Fibroblast of the conjunctiva (primary cell): ENCODE measurements at regions not wholly inside any gene's neighbourhood (a gene's known extent, or its start where the extent isn't known, plus 50 kb on each side); places are given as distances from the start of the nearest gene placed in this dataset.
A peak's percentile ranks its signal among the peaks of the same experiment; 100 is the strongest.
"Not testable (repeated sequence)": the region's sequence is repeated elsewhere in the genome, so short reads cannot be mapped to it uniquely, and the experiment has no call there.

ENCODE experiments used
- DNase-seq: peaks from one replicate; pipeline ENCODE4 v3.0.0-alpha.2; 2010; ENCODE audit warnings: low read depth

DNA sequence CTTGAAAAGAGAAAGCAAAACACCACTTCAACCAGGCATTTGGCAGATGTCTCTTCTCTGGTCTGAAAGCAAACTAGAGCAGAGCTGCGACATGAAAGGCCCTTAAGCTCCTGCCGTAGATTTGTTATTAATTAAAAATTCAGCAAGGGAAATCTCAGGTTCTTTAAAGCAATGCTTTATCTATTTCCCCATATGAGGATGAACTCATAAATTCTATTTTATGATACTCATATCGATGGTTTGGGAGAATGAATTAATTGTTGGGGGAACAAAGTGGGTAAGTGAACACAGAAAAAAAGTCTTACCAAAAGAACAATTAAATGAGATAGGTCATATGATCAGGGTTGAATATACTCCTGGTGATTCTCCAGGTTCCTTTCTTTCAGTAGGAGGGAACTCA lies 464.7 kb upstream of the SLC35B3 start:
- no peak for DNase-seq

DNA sequence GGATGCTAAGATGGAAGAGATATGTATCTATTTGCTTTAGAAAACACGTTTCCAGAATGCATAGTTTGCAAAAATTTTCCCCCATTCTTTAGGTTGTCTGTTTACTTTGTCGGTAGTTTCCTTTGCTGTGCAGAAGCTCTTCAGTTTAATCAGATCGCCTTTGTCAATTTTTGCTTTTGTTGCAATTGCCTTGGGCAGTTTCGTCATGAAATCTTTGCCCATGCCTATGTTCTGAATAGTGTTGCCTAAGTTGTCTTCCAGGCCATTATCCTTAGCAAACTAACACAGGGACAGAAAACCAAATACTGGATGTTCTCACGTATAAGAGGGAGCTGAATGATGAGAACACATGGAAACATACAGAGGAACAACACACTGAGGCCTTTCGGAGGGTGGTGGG lies 454.2 kb upstream of the SLC35B3 start:
- no peak for DNase-seq

DNA sequence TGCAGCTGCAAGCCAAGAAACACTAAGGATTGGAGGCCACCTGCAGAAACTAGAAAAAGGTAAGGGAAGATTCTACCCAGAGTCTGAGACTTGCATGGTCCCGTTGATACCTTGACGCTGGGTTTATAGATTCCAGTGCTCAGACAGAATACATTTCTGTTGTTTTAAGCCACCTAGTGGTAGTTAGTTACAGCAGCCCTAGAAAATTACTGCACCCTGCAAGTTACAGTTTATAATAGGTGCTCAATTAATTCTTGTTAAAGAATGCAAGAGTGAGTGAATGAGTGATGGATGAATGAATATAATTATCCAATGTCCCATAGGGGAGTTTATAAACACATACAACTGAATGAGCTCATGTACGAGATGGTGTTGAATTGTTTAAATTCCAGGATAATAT lies 453.1 kb upstream of the SLC35B3 start:
- DNase-seq, result no peak

DNA sequence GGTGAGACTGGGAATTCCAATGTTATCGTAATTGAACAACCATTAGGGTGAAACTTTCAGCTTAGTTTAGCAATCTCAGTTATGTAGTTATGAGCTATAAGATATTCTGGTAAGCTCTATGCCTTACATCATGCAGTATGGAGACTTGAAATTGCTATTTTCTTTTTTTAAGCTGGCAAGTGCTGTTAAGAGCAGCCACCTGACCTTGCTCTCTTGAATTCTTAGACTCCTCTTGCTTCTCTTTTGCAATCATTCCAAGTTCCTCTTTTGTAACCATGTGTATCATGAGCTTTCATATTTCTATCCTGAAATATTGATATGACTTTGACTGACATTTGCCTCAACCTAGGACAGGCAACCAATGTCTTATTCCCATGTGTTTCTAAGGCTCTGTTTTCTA lies 446.3 kb upstream of the SLC35B3 start:
- DNase-seq, result no peak

DNA sequence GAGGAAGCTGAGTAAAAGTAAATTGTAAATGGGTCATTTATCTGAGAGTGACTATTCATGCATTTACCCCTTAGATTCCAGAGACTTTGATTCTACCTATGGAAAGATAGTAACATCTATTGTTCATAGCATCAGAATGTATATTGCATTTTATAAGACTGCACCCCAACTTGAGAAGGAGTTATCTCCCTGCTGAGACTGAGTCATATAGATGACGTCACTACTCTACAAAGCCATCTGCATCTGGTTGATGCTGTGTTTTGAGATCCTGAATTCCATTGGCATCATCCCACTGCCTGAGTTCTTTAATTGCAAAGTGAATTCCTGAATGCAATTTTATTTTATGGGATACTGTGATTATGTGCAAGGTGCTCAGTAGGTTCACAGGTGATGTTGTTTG lies 444.0 kb upstream of the SLC35B3 start:
- no peak for DNase-seq

DNA sequence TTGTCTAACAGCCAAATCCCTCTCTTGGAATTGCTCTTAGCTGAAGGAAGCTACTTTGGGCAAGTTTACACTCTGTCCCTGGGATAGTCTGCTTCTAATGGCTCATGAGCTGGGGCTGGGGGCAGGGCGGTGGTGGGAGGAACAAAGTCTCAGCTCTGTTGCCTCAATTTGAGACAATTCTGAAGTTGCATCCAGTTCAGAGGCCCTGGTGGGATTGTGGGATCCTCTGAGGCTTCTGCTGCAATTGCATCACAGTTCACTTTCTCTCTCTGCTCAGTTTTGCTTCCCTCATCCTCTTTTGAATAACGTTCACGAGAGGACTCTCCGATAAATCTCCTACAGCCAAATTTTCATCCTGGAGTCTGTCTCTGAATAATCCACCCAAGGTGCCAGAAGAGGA lies 440.6 kb upstream of the SLC35B3 start:
- no peak for DNase-seq

DNA sequence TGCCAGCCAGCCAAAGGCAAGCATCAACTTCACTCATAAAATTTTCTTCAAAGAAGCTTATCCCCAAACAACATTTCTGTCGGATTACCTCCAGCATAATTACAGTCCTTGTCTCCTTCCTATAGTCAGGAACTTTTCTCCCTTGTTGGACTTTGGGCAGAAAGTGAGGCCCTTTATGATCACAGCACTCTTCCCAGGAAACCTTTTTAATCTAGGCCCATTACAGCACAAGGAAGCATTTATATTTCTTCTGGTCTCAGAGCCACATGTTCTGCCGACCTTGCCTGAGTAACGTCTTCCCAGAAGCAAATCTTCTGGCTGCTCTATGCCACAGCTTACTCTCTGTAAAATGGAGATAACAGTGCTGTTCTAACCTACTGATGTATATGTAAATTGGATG lies 437.2 kb upstream of the SLC35B3 start:
- no peak for DNase-seq

DNA sequence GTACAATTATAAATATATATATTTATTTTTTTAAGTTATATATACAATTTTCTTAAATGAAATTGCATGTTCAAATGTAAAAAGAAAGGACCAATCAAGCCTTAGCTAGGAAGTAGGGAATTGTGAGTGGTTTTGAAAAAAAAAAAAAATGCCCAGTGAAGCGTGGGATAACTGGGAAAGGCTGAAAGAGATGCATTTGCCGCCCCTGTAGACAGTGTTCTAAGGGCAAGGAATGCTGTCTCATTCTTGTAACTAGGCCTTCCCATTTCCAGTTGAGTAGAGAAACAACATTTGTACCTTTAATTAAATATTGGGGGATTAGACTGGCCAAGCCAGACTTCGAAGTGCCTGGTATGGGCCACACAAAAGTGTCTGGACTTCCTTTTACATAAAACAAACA lies 430.1 kb upstream of the SLC35B3 start:
- no peak for DNase-seq

DNA sequence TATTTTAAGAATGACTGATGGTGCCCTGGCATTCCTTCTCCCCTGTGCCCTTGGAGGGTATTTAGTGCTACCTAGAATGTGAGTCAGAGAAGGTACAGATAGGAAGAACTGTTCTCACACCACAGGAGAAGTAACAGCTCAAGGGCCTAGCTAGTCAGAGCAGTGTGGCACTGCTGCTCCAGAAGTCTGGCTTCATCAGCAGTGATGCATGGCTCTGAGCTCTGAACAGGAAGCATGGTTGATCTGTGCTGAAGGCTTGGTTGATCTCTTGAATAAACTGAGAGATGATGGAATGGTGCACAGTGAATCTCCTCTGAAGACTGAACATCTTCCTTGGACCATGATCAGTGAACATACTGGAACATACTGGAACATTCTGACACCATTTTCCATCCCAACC lies 425.3 kb upstream of the SLC35B3 start:
- DNase-seq, result no peak

DNA sequence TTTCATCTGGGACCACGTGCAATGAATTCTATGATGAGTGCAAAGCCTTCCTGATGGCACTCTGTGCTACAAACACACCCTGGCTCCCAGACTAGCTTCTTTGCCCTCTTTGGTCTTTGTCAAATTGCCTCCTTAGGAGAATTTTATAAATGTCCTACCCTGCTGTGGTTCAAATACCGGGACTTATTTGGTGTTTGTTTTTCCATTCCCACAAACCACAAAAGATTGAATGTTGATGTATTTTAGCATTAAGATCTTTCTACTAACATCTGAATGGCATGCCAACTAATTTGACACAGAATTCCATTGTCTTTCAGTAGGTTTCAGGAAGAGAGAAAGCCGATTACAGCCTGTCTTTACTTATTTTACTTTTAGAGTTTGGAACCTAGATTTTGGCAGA lies 424.2 kb upstream of the SLC35B3 start:
- no peak for DNase-seq

DNA sequence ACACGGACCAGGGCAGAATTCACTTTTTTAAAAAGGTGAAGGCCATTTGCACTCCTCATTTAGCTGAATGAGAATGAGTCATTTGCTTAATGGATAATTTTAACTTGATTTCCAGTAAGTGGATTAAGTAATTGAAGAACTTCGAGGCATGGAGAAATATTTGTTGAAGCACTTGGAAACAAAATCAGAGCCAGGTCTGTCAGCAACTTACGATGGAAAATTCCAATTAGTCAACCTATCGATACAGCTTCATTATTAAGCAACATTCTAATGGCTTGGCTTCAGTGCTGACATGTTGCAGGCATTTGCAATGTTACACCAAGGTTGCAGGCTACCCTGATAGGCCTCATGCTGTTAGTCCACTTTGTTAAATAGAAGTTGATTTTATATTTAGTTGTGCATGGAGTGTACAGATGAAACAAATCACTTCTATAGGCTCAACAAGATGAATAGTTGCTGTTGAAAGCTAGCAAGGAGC lies 423.5 kb upstream of the SLC35B3 start:
- no peak for DNase-seq

DNA sequence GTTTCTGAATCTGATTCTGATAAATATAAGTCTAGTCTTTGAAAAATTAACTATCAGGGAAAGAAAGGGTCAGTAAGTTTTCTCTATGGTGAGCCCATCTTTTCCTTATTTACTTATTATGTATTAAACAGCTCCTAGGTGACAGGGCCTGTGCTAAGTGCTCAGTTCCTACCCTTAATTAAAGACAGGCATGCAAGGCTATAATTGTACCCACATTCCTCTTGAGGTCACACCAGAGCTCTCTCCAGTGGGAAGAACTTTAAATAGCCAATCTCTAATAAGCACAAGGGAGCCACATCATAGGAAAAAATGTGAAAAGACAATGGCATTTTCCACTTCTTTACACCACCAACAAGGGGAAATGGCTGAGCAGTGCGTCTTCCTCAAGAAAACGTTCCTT lies 421.8 kb upstream of the SLC35B3 start:
- no peak for DNase-seq

DNA sequence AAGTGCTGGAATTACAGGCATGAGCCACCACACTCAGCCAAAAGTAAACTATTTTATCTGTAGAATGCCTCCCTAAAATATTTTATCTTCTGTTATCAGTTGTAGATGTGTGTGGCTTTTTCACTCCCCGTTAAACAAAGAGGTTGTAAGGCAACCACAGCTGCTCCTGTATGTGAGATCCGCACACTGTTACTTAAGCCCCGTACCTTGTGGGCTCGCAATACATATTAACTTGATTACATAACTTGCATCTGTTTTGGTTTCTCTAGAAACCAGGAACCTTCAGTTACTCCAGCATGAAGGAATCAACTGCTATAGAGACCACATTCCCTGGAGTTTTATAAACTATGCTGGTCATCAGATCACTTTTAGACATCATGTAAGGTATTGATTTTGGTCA lies 420.1 kb upstream of the SLC35B3 start:
- no peak for DNase-seq

DNA sequence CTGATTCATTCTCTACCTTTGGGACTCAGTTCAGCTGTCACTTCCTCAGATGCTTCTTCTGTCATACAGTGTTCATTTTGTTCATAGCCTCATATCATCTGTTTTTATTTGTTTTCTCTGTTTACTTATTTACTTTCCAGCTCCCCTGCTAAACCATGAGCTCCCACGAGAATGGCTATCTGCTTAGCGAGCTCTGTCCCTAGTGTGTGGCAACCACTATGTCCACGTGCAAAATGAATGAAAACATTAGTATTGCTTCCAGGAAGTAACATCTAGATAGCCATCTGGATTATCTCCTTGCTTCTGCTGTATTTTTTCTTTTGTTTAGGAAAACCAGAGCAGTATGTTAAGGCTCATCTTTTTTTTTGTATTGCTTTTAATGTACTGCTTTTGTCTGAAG lies 417.0 kb upstream of the SLC35B3 start:
- DNase-seq, result no peak

DNA sequence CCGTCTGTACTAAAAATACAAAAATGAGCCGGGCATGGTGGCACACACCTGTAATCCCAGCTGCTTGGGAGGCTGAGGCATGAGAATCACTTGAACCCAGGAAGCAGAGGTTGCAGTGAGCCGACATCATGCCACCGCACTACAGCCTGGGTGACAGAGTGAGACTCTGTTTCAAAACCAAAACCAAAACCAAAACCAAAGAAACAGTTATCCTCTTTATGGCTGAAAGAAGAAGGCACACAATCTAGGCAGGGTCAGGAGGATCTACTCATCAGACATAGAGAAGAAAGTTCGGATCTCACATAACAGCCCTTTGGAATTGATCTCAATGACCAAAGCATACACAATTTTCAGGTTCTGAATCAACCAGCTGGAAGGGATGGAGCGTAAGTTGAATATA lies 411.3 kb upstream of the SLC35B3 start:
- DNase-seq, result not testable (repeated sequence)

DNA sequence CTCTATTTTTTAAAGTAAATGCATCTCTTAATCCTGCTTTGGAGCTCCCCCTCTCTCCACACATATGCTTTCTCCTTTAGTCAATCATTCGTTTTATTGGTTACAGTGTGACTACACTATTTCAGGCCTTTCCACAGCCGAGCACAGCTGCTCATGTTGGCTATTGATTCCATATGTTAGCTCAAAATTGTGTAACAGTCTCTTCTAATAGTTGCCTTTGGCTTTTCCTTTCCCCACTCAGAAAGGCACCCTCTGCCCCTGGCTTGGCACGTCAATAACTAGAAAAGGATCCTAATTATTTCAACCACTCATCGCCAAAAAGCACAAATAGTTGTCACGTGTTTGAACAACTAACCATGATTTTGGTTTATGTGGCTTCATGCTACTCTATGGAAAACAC lies 410.3 kb upstream of the SLC35B3 start:
- DNase-seq, result peak; percentile 18

DNA sequence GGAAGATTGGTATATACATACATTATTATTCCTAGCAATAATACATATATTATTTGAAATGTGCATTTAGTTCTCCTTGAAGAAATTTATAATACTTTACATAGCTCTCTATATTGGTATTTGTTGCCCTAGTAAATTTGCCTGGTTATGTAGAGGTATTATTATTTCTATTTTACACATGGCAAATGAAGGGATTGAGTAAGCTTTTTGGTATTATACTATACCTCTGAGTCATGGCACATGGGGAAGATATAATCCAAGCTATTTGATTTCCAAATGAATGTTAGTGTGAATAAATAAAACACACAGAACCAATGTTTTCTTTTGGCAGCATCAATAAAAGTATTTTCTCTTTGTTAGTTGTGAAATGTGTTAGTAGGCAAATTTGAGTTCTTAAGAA lies 409.6 kb upstream of the SLC35B3 start:
- DNase-seq, result no peak

DNA sequence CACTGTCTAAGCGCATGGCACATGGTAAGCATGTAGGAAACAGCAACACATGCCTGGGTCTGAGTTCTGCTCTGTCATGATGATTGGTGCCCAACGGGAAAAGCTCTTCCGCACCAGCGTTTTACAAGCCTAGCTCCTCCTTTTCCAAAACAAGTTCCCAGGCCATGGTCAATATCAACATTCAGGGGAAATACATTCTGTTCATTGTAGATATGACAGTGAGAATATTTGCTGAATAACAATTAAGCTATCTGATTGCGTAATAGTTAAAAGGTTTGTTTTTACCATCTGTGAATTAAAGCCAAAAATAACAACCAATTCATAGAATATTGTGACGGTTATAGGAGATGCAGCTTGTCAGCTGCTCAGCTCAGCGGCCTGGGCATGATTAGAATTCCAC lies 404.3 kb upstream of the SLC35B3 start:
- DNase-seq, result no peak

DNA sequence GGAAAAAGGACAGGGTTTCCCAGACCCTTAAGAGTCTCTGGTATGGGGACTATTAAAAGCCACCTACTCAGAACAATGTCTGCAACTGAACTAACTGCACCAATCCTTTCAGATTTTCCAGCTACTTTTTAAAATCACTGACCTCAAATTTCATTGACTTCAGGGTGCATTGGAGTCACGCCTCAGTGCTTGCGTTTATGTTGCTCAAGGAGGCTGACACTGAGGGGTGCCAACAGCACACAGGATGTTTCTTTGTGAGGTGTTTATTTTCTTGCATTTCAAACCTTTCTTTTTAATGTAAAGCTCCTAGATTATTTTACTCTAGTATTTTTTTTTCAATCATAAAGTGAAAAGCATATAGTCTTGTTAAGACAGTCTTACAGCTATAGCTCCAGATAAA lies 402.0 kb upstream of the SLC35B3 start:
- no peak for DNase-seq

DNA sequence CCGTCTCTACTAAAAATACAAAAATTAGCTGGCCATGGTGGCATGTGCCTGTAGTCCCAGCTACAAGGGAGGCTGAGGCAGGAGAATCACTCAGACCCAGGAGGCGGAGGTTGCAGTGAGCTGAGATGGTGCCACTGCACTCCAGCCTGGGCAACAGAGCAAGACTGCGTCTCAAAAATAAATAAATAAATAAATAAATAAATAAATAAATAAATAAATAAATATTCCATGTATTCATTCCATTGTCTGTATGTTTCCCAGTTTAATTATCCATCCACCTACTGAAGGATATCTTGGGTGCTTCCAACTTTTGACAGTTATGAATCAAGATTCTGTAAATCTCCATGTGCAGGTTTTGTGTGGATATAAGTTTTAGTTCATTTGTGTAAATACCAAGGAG lies 397.4 kb upstream of the SLC35B3 start:
- not testable (repeated sequence) for DNase-seq

DNA sequence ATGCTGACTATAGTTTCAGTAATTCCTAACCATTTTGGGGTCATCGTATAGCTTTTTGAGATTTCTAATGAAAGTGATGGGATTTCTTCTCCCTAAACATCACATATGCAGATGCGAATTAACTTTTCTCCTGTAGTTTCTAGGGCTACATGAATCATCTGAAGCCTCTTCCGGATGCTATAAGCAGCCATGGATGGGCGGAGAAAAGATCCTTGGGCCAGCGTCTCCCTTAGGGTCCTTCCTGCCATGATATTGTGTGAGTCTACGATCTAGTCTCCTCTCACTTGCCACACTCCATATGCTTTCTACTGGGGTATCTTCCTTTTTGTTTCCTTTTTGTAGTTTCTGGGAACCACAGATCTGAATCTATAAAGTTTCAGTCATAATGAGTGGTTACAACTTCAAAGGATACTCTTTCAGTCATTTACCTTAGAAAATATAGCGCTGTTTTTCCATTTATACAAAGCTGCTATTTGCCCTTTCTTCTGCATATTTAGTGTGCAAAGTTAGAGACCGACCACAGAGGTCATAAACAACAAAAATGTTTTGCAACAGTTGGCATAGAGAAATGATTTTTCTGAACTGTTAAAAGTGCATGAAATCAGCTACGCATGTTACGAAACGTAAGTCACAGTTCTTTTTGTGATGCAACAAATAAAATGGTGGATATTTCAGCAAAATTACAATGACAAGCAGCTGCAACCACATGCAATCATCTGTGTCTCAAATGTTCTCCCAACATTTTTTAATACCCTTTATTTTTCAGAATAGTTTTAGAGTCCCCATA lies 396.2 kb upstream of the SLC35B3 start:
- no peak for DNase-seq

DNA sequence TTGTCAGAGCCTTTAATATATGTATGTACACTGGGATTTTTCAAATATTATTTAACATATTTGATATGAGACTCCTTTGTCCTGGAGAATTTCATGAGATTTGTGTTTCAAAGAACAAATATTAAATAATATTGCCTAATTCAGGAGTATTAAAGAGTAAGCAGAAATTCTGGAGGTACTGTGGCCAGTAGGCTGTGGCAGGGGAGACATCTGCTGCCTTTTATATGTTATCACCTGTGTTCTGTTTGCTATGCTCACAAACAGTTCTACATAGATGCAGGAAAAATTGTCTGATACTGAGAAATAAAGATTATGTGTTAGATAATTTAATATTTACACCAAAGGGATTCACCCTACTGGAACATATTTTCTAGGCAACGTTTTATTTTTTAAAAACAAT lies 395.4 kb upstream of the SLC35B3 start:
- DNase-seq, result no peak

DNA sequence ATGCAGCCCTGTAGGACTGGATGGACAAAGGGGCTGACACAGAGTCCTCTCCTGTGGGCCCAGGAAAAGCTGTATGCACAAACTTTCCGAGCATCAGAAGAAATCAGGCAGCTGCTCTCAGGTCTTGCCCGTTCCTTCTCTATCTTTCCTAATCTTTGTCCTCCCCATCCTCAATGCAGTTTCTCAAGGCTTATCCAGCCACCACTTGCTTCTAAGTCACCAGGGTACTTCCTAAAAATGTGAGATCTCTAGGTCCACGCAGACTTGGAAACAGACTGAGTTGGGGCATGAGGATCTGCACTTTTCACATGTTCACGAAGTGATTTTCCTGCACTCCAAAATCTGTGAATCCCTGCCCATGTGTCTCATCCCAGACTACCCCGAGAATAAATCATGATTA lies 394.5 kb upstream of the SLC35B3 start:
- DNase-seq, result no peak

DNA sequence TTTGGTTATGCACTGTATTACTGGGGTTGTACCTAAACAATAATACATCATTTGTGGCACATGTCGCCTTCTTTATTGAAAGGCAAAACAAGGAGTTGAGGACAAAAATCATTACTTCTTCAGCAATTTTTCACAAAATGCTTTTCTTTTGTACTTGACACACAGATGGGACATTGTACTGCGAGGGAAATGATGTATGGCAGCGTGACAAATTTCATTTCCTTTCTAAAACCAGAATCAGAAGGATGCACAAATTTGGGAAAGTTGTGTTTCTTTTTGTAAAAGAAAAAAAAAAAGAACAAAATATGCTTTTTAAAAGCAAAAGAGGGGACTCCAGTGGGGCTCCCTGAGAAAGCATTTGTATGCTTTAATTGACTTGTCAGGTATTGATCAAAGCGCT lies 394.0 kb upstream of the SLC35B3 start:
- DNase-seq, result no peak

DNA sequence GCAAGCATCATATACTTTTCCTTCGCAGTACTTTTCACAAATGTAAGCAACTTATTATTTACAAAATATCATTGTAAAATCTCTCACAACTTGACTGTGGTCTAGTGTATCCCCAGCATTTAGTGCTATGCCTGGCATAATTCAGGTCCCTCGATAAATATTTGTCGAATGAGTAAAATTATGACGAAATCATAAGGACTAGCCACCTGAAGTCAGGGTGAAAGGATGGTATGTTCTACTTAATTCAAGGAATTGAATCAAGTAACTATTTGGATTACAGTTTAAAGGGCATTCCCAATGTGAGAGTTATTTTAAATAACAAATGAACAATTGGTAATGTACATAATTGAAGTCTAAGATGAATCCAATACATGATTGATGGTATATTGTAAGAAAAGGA lies 393.0 kb upstream of the SLC35B3 start:
- no peak for DNase-seq
